ENCODE measurements at regions not wholly inside any gene's neighbourhood (a gene's known extent, or its start where the extent isn't known, plus 50 kb on each side); places are given as distances from the start of the nearest gene placed in this dataset.

DNA sequence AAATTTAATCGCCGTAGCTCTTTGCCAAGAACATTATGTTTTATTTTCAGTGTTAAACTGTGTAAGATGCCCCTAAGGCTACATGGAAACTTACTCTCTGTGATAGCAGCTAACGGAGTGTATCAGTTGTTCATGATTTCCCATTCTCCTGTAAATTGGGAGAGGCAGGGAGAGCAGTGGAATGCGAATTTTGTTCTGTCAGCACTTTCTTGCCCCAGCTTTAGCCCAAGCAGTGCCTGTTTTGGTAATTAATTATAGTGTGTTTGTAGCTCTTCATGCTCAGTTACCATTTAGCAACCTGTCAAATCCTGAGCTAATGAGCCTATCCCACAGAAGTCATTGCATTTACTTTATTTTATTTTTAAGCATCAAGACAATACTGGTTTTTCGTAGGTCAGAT lies 475.1 kb upstream of the RBFOX1 start:
- H3K79me2 ChIP-seq (ENCODE audit: control insufficient read depth, insufficient read depth, low read length), result no peaks in the 10 kb centered on the region
- H3K27ac ChIP-seq (ENCODE audit: insufficient read depth, low read depth, low read length), result no peak overlapping the region
- dilution Hi-C loops (cut with MboI; ENCODE audit: extremely low pct_ligation_motif_present, low sequenced_read_pairs), result no loop called here
- DNase-seq (ENCODE audit: low read depth, low spot score), result no peak
- H3K4me3 ChIP-seq (replicated peaks in 1 of 3; ENCODE audit: insufficient read depth in 1 of 3, low read depth in 1 of 3, low read length in 3 of 3), result no peak overlapping the region
- FAIRE-seq, result no peak
- no peaks in the 10 kb centered on the region for H3K9me1 ChIP-seq (replicated peaks; ENCODE audit: control insufficient read depth, extremely low read depth, insufficient read depth, low read length)
- ChIA-PET POLR2A (no interaction called here), CTCF (no interaction called here)
- H2AFZ ChIP-seq (ENCODE audit: low read depth, low read length), result no peak overlapping the region
- H3K27me3 ChIP-seq (ENCODE audit: control insufficient read depth in 2 of 2, insufficient read depth in 2 of 2, low read length in 2 of 2), result no peaks in the 10 kb centered on the region
- BruUV-seq (replicated peaks), result no TSS peak
- H3K4me1 ChIP-seq (ENCODE audit: control insufficient read depth, extremely low read depth, insufficient read depth, low read length), result no peaks in the 10 kb centered on the region
- H3K36me3 ChIP-seq (ENCODE audit: control insufficient read depth in 2 of 2, extremely low read depth in 1 of 2, insufficient read depth in 2 of 2, low read length in 2 of 2), result no peaks in the 10 kb centered on the region
- H4K20me1 ChIP-seq (replicated peaks; ENCODE audit: control insufficient read depth, extremely low read depth, insufficient read depth, low read length), result no peaks in the 10 kb centered on the region
- H3K9ac ChIP-seq (replicated peaks; ENCODE audit: extremely low read depth, insufficient read depth, low read length), result no peak overlapping the region
- H3K9me3 ChIP-seq (replicated peaks; ENCODE audit: control insufficient read depth, insufficient read depth, low read length), result peaks cover 1% of the 10 kb centered on the region
- no peak overlapping the region for H3K4me2 ChIP-seq (ENCODE audit: insufficient read depth, low read length)
- intact Hi-C loops (cut with micrococcal nuclease), result no loop called here
- no peak for TF ChIP-seq FOS (IDR thresholded peaks at IDR 0.05; ENCODE audit: borderline replicate concordance, insufficient read depth, low read length)
- TF ChIP-seq, protein P1, sequence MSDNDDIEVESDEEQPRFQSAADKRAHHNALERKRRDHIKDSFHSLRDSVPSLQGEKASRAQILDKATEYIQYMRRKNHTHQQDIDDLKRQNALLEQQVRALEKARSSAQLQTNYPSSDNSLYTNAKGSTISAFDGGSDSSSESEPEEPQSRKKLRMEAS (IDR thresholded peaks at IDR 0.05; ENCODE audit: insufficient read depth, insufficient read length), result no peak

DNA sequence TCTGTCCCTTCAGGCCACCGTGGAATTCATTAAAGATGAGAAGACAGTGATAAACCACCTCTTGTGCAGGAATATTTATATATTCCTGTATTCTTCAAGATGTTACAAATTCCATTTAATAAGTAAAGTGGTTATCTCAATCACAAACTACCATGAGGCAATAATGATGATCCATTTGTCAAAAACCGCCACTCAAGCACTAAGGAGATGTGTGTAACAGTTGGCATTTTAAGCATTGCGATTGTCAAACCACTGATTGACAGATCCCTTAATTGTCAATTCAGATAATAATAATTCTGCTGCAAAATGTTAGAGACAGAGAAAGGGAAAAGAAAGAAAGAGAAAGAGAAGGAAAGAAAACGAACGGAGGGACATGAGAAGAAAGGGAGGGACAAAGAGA lies 476.1 kb upstream of the RBFOX1 start:
- no peaks in the 10 kb centered on the region for H3K4me1 ChIP-seq (ENCODE audit: control insufficient read depth, extremely low read depth, insufficient read depth, low read length)
- intact Hi-C loops (cut with micrococcal nuclease), result no loop called here
- H3K36me3 ChIP-seq (ENCODE audit: control insufficient read depth in 2 of 2, extremely low read depth in 1 of 2, insufficient read depth in 2 of 2, low read length in 2 of 2), result no peaks in the 10 kb centered on the region
- H3K9ac ChIP-seq (replicated peaks; ENCODE audit: extremely low read depth, insufficient read depth, low read length), result no peak overlapping the region
- BruUV-seq (replicated peaks), result no TSS peak
- no peak overlapping the region for H3K4me3 ChIP-seq (replicated peaks in 1 of 3; ENCODE audit: insufficient read depth in 1 of 3, low read depth in 1 of 3, low read length in 3 of 3)
- H3K27ac ChIP-seq (ENCODE audit: insufficient read depth, low read depth, low read length), result no peak overlapping the region
- DNase-seq (ENCODE audit: low read depth, low spot score), result no peak
- H3K4me2 ChIP-seq (ENCODE audit: insufficient read depth, low read length), result no peak overlapping the region
- ChIA-PET CTCF (no interaction called here), POLR2A (no interaction called here)
- no peak for FAIRE-seq
- H2AFZ ChIP-seq (ENCODE audit: low read depth, low read length), result no peak overlapping the region
- TF ChIP-seq FOS (IDR thresholded peaks at IDR 0.05; ENCODE audit: borderline replicate concordance, insufficient read depth, low read length) (no peak), JUN (IDR thresholded peaks at IDR 0.05; ENCODE audit: borderline replicate concordance, insufficient read depth, insufficient read length, low read depth) (no peak), EZH2 (IDR thresholded peaks at IDR 0.05; ENCODE audit: borderline replicate concordance, low read depth, low read length, severe bottlenecking) (no peak), POLR2A (IDR thresholded peaks at IDR 0.05; ENCODE audit: low read depth, low read length) (no peak), POLR2AphosphoS5 (IDR thresholded peaks at IDR 0.05; ENCODE audit: insufficient read depth, low read depth, low read length) (no peak), MYC (IDR thresholded peaks at IDR 0.05; ENCODE audit: low read depth, low read length) (no peak), GATA2 (IDR thresholded peaks at IDR 0.05; ENCODE audit: insufficient read depth, insufficient read length, low read depth, low read length) (no peak)
- TF ChIP-seq, protein P2, sequence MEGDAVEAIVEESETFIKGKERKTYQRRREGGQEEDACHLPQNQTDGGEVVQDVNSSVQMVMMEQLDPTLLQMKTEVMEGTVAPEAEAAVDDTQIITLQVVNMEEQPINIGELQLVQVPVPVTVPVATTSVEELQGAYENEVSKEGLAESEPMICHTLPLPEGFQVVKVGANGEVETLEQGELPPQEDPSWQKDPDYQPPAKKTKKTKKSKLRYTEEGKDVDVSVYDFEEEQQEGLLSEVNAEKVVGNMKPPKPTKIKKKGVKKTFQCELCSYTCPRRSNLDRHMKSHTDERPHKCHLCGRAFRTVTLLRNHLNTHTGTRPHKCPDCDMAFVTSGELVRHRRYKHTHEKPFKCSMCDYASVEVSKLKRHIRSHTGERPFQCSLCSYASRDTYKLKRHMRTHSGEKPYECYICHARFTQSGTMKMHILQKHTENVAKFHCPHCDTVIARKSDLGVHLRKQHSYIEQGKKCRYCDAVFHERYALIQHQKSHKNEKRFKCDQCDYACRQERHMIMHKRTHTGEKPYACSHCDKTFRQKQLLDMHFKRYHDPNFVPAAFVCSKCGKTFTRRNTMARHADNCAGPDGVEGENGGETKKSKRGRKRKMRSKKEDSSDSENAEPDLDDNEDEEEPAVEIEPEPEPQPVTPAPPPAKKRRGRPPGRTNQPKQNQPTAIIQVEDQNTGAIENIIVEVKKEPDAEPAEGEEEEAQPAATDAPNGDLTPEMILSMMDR (IDR thresholded peaks at IDR 0.05; ENCODE audit: extremely low read depth in 1 of 2, insufficient read depth in 1 of 2, low read depth in 1 of 2, low read length in 2 of 2), result no peak
- TF ChIP-seq, protein P1 (IDR thresholded peaks at IDR 0.05; ENCODE audit: insufficient read depth, insufficient read length), result no peak
- no peaks in the 10 kb centered on the region for H3K9me1 ChIP-seq (replicated peaks; ENCODE audit: control insufficient read depth, extremely low read depth, insufficient read depth, low read length)
- no peaks in the 10 kb centered on the region for H4K20me1 ChIP-seq (replicated peaks; ENCODE audit: control insufficient read depth, extremely low read depth, insufficient read depth, low read length)
- peaks cover 1% of the 10 kb centered on the region for H3K9me3 ChIP-seq (replicated peaks; ENCODE audit: control insufficient read depth, insufficient read depth, low read length)
- H3K79me2 ChIP-seq (ENCODE audit: control insufficient read depth, insufficient read depth, low read length), result no peaks in the 10 kb centered on the region
- H3K27me3 ChIP-seq (ENCODE audit: control insufficient read depth in 2 of 2, insufficient read depth in 2 of 2, low read length in 2 of 2), result no peaks in the 10 kb centered on the region
- dilution Hi-C loops (cut with MboI; ENCODE audit: extremely low pct_ligation_motif_present, low sequenced_read_pairs), result no loop called here
